ENCODE measurements at regions not wholly inside any gene's neighbourhood (a gene's known extent, or its start where the extent isn't known, plus 50 kb on each side); places are given as distances from the start of the nearest gene placed in this dataset.

GRCh38 chr10:3395458-3395861, 222.9 kb upstream of the PITRM1 start:
- TF ChIP-seq CTCF (IDR thresholded peaks at IDR 0.05; ENCODE audit: extremely low read depth in 1 of 2, insufficient read depth in 1 of 2, low read depth in 1 of 2, low read length in 2 of 2) (no peak), MYC (IDR thresholded peaks at IDR 0.05; ENCODE audit: low read depth, low read length) (no peak)
